Liver (tissue), 8 donors: ENCODE measurements at regions not wholly inside any gene's neighbourhood (a gene's known extent, or its start where the extent isn't known, plus 50 kb on each side); places are given as distances from the start of the nearest gene placed in this dataset.

ENCODE experiments used
- DNase-seq: peaks from one replicate; pipeline ENCODE4 v3.0.0-alpha.2; 2017; ENCODE audit warnings: low spot score
- H3K27ac ChIP-seq, 2 donors: one replicate each; pipeline ENCODE4 v1.7.0; 2013; ENCODE audit warnings: inconsistent platforms in 2 of 2, low read length in 2 of 2, control low read depth in 1 of 2, low read depth in 1 of 2, mild to moderate bottlenecking in 1 of 2
- H3K27me3 ChIP-seq, 4 donors: one replicate each; pipeline versions ENCODE4 v1.6.1 to v1.7.0; 2013; ENCODE audit warnings: low read length in 3 of 4, inconsistent platforms in 1 of 4, mild to moderate bottlenecking in 1 of 4, moderate library complexity in 1 of 4; ENCODE audit not compliant: control insufficient read depth in 4 of 4, insufficient read depth in 4 of 4
- H3K36me3 ChIP-seq, 4 donors: one replicate each; pipeline versions ENCODE4 v1.6.1 to v1.7.0; 2013; ENCODE audit warnings: low read length in 3 of 4, mild to moderate bottlenecking in 3 of 4, low read depth in 1 of 4, moderate library complexity in 1 of 4; ENCODE audit not compliant: control insufficient read depth in 4 of 4, insufficient read depth in 3 of 4
- H3K4me1 ChIP-seq, 4 donors: one replicate each; pipeline versions ENCODE4 v1.6.1 to v1.7.0; 2013; ENCODE audit warnings: low read length in 3 of 4, mild to moderate bottlenecking in 3 of 4, moderate library complexity in 1 of 4; ENCODE audit not compliant: control insufficient read depth in 4 of 4, insufficient read depth in 4 of 4
- H3K4me3 ChIP-seq, 3 donors: one replicate each; pipeline versions ENCODE4 v1.6.1 to v1.7.0; 2013; ENCODE audit warnings: low read length in 3 of 3, control low read depth in 1 of 3, low read depth in 1 of 3, mild to moderate bottlenecking in 1 of 3
- H3K9ac ChIP-seq, 2 donors: one replicate each; pipeline ENCODE4 v1.7.0; 2013; ENCODE audit warnings: low read length in 2 of 2, mild to moderate bottlenecking in 2 of 2, moderate library complexity in 2 of 2, control low read depth in 1 of 2, low read depth in 1 of 2
- H3K9me3 ChIP-seq, 4 donors: one replicate each; pipeline versions ENCODE4 v1.6.1 to v1.7.0; 2013; ENCODE audit warnings: low read length in 3 of 4; ENCODE audit not compliant: control insufficient read depth in 4 of 4
- ATF3 ChIP-seq: IDR thresholded peaks from 2 replicates; pipeline ENCODE4 v1.6.1; 2016; ENCODE audit warnings: antibody characterized with exemption
- CTCF ChIP-seq: fragments of 150-350 bp; IDR thresholded peaks from 2 replicates; pipeline ENCODE4 v1.5.1; 2017; ENCODE audit warnings: improper control_type of control experiment, low read depth, low read length; ENCODE audit not compliant: missing input control
- EGR1 ChIP-seq, 2 donors: IDR thresholded peaks; 2 replicates each; pipeline ENCODE4 v1.6.1; 2016 to 2018; ENCODE audit warnings: antibody characterized with exemption in 2 of 2, low read depth in 2 of 2
- FOXA1 ChIP-seq: IDR thresholded peaks from 2 replicates; pipeline ENCODE4 v1.6.1; 2016; ENCODE audit warnings: antibody characterized with exemption
- GABPA ChIP-seq, 2 donors: IDR thresholded peaks in 1 of 2; conservative IDR thresholded peaks in 1 of 2; 2 replicates each; pipeline ENCODE4 v1.6.1; 2016; ENCODE audit warnings: antibody characterized with exemption in 2 of 2, mild to moderate bottlenecking in 1 of 2, moderate library complexity in 1 of 2
- HNF4A ChIP-seq, 2 donors: conservative IDR thresholded peaks; 2 replicates each; pipeline ENCODE4 v1.6.1; 2016; ENCODE audit warnings: antibody characterized with exemption in 2 of 2, mild to moderate bottlenecking in 2 of 2
- HNF4G ChIP-seq: IDR thresholded peaks from 2 replicates; pipeline ENCODE4 v1.6.1; 2016; ENCODE audit warnings: antibody characterized with exemption
- JUND ChIP-seq, 2 donors: IDR thresholded peaks; 2 replicates each; pipeline ENCODE4 v1.6.1; 2016; ENCODE audit warnings: antibody characterized with exemption in 2 of 2
- MAX ChIP-seq: IDR thresholded peaks from 2 replicates; pipeline ENCODE4 v1.6.1; 2016; ENCODE audit warnings: antibody characterized with exemption
- RAD21 ChIP-seq, 2 donors: IDR thresholded peaks; 2 replicates each; pipeline ENCODE4 v1.6.1; 2016; ENCODE audit warnings: antibody characterized with exemption in 2 of 2, mild to moderate bottlenecking in 2 of 2
- RXRA ChIP-seq, 2 donors: IDR thresholded peaks; 2 replicates each; pipeline ENCODE4 v1.6.1; 2017 to 2018; ENCODE audit warnings: antibody characterized with exemption in 2 of 2, mild to moderate bottlenecking in 1 of 2
- SP1 ChIP-seq: IDR thresholded peaks from 2 replicates; pipeline ENCODE4 v1.6.1; 2018; ENCODE audit warnings: antibody characterized with exemption, mild to moderate bottlenecking
- TAF1 ChIP-seq: conservative IDR thresholded peaks from 2 replicates; pipeline ENCODE4 v1.6.1; 2016; ENCODE audit warnings: antibody characterized with exemption, mild to moderate bottlenecking
- YY1 ChIP-seq: IDR thresholded peaks from 2 replicates; pipeline ENCODE4 v1.6.1; 2016; ENCODE audit warnings: antibody characterized with exemption, mild to moderate bottlenecking
- ZBTB33 ChIP-seq: IDR thresholded peaks from 2 replicates; pipeline ENCODE4 v1.6.1; 2016; ENCODE audit warnings: antibody characterized with exemption
- WGBS: extraction: QIAGEN DNeasy Blood & Tissue Kit; methylation state at CpG from one replicate; pipeline ENCODE4 v1.1.7; 2013; 5-methylcytosine and 5-hydroxymethylcytosine counted together
- TF ChIP-seq, protein P1 (sequence below): IDR thresholded peaks from 2 replicates; pipeline ENCODE4 v1.6.1; 2016; ENCODE audit warnings: antibody characterized with exemption, mild to moderate bottlenecking
- donor health status: healthy.
- donor health status: healthy.
- donor health status: healthy.
- donor health status: healthy.
- donor health status: healthy.

DNA sequence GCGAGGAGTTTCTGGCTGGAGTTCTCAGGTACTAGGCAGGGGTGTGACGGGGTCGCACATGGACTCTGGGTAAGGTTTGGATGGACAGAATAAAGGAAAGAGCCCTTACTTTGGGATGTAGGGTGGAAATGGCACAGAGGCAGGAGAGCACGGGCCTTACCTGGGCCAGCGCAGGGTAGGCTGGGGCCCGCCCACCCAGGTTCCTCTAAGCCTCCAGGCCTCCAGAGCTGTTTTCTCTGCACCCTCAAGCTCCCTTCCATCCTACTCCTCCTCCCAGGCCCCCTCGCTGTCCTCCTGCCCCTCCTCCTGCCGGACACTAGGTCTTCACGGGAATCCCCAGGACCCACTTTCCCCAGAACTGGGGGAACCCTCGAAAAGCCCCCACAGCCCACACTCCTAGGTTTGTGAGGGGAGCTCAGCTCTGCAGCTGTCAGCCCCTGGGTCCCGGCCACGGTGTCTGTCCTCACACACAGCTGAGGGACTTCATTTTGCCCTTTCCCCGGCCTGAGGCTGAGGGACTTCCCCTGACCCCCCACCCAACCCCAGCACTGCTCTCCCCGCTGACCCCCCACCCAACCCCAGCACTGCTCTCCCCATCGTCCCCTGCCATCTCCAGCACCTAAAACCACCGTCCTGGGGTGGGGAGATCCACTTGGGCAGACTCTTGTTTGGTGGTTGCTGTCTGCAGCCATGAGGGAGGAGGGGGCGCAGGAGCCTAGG lies 53.0 kb upstream of the PCSK6 start:
- Histone ChIP-seq H3K4me1 (peaks cover 0 to 18% (median 6%) of the 10 kb centered on the region in 4 donors), H3K27ac (no peak overlapping the region), H3K4me3 (no peak overlapping the region), H3K36me3 (no peaks in the 10 kb centered on the region), H3K27me3 (no peaks in the 10 kb centered on the region), H3K9ac (no peak overlapping the region), H3K9me3 (peaks cover 0 to 3% (median 1%) of the 10 kb centered on the region in 4 donors)
- no peak for TF ChIP-seq GABPA (IDR thresholded peaks at IDR 0.05 in 1 of 2, conservative IDR thresholded peaks at IDR 0.05 in 1 of 2)
- TF ChIP-seq, protein P1, sequence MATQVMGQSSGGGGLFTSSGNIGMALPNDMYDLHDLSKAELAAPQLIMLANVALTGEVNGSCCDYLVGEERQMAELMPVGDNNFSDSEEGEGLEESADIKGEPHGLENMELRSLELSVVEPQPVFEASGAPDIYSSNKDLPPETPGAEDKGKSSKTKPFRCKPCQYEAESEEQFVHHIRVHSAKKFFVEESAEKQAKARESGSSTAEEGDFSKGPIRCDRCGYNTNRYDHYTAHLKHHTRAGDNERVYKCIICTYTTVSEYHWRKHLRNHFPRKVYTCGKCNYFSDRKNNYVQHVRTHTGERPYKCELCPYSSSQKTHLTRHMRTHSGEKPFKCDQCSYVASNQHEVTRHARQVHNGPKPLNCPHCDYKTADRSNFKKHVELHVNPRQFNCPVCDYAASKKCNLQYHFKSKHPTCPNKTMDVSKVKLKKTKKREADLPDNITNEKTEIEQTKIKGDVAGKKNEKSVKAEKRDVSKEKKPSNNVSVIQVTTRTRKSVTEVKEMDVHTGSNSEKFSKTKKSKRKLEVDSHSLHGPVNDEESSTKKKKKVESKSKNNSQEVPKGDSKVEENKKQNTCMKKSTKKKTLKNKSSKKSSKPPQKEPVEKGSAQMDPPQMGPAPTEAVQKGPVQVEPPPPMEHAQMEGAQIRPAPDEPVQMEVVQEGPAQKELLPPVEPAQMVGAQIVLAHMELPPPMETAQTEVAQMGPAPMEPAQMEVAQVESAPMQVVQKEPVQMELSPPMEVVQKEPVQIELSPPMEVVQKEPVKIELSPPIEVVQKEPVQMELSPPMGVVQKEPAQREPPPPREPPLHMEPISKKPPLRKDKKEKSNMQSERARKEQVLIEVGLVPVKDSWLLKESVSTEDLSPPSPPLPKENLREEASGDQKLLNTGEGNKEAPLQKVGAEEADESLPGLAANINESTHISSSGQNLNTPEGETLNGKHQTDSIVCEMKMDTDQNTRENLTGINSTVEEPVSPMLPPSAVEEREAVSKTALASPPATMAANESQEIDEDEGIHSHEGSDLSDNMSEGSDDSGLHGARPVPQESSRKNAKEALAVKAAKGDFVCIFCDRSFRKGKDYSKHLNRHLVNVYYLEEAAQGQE = no peak
- no peak for TF ChIP-seq JUND (IDR thresholded peaks at IDR 0.05)
- TF ChIP-seq CTCF = no peak
- TF ChIP-seq MAX = no peak
- no peak for TF ChIP-seq EGR1 (IDR thresholded peaks at IDR 0.05; ENCODE audit: low read depth in 2 of 2)
- TF ChIP-seq TAF1 = no peak
- no peak for TF ChIP-seq FOXA1
- DNase-seq = no peak
- 92% methylated on average over 17 of the region's 17 CpGs for WGBS

GRCh38 chr15:101541501-101542292 lies 52.2 kb upstream of the PCSK6 start:
- 94% methylated on average over 14 of the region's 14 CpGs for WGBS
- H3K4me3 ChIP-seq = no peak overlapping the region
- peaks cover 0 to 18% (median 9%) of the 10 kb centered on the region in 4 donors for H3K4me1 ChIP-seq
- peaks cover 0 to 3% (median 1%) of the 10 kb centered on the region in 4 donors for H3K9me3 ChIP-seq
- H3K27ac ChIP-seq = no peak overlapping the region
- DNase-seq = no peak
- no peaks in the 10 kb centered on the region for H3K36me3 ChIP-seq
- no peak overlapping the region for H3K9ac ChIP-seq
- no peaks in the 10 kb centered on the region for H3K27me3 ChIP-seq
- no peak for TF ChIP-seq JUND (IDR thresholded peaks at IDR 0.05)
- no peak for TF ChIP-seq SP1
- no peak for TF ChIP-seq ATF3
- TF ChIP-seq RAD21 (IDR thresholded peaks at IDR 0.05) = no peak
- no peak for TF ChIP-seq RXRA (IDR thresholded peaks at IDR 0.05)
- TF ChIP-seq FOXA1 = no peak
- TF ChIP-seq, protein P1 = no peak
- TF ChIP-seq YY1 = no peak
- no peak for TF ChIP-seq HNF4G
- TF ChIP-seq ZBTB33 = no peak
- no peak for TF ChIP-seq MAX
- no peak for TF ChIP-seq HNF4A (conservative IDR thresholded peaks at IDR 0.05)
